ENCODE measurements at regions not wholly inside any gene's neighbourhood (a gene's known extent, or its start where the extent isn't known, plus 50 kb on each side); places are given as distances from the start of the nearest gene placed in this dataset.
"Not testable (repeated sequence)": the region's sequence is repeated elsewhere in the genome, so short reads cannot be mapped to it uniquely, and the experiment has no call there.

- no peak for DNase-seq (ENCODE audit: insufficient read length)
- TF ChIP-seq POLR2AphosphoS5 (IDR thresholded peaks at IDR 0.05; ENCODE audit: low read depth, low read length) (no peak), TAF1 (IDR thresholded peaks at IDR 0.05; ENCODE audit: borderline replicate concordance, low read depth, low read length) (no peak), POLR2A (IDR thresholded peaks at IDR 0.05; ENCODE audit: low read depth, low read length) (no peak)
- no peak for FAIRE-seq
Observed at GRCh38 chr5:179475208-179475751, 75.1 kb upstream of the RUFY1 start.

DNA sequence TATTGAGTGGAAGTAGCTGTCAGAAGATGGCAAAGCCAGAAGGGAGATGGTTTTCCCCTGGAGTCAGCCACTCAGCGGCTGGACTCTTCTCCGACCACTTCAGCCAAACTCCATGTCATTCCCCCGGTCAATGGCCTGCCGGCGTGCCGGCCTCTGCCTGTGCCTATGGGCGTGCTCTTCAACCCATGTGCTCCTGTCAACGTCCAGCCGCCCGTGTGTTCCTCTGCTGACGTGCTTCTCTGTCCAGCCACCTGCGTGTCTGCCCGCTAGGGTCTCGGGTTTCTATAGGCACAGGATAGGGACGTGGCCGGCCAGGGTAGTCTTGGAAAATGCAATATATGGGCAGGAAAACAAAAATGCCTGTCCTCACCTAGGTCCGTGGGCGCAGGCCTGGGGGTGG, 77.7 kb upstream of the RUFY1 start:
- DNase-seq (ENCODE audit: insufficient read length) = no peak
- no peak for TF ChIP-seq POLR2AphosphoS5 (IDR thresholded peaks at IDR 0.05; ENCODE audit: low read depth, low read length)
- no peak for TF ChIP-seq POLR2A (IDR thresholded peaks at IDR 0.05; ENCODE audit: low read depth, low read length)
- no peak for TF ChIP-seq TAF1 (IDR thresholded peaks at IDR 0.05; ENCODE audit: borderline replicate concordance, low read depth, low read length)
- no peak for FAIRE-seq

GRCh38 chr5:179472174-179472573, 78.2 kb upstream of the RUFY1 start:
- FAIRE-seq (no peak), DNase-seq (ENCODE audit: insufficient read length) (no peak)
- TF ChIP-seq POLR2A (IDR thresholded peaks at IDR 0.05; ENCODE audit: low read depth, low read length) (no peak), TAF1 (IDR thresholded peaks at IDR 0.05; ENCODE audit: borderline replicate concordance, low read depth, low read length) (no peak), POLR2AphosphoS5 (IDR thresholded peaks at IDR 0.05; ENCODE audit: low read depth, low read length) (no peak)

GRCh38 chr5:179470201-179470600, 80.2 kb upstream of the RUFY1 start:
- no peak for TF ChIP-seq TAF1 (IDR thresholded peaks at IDR 0.05; ENCODE audit: borderline replicate concordance, low read depth, low read length)
- no peak for TF ChIP-seq POLR2AphosphoS5 (IDR thresholded peaks at IDR 0.05; ENCODE audit: low read depth, low read length)
- TF ChIP-seq POLR2A (IDR thresholded peaks at IDR 0.05; ENCODE audit: low read depth, low read length) = no peak
- FAIRE-seq (no peak), DNase-seq (ENCODE audit: insufficient read length) (no peak)

GRCh38 chr5:179468696-179469095, 81.7 kb upstream of the RUFY1 start:
- DNase-seq (ENCODE audit: insufficient read length) = no peak
- no peak for TF ChIP-seq POLR2AphosphoS5 (IDR thresholded peaks at IDR 0.05; ENCODE audit: low read depth, low read length)
- TF ChIP-seq POLR2A (IDR thresholded peaks at IDR 0.05; ENCODE audit: low read depth, low read length) = no peak
- no peak for TF ChIP-seq TAF1 (IDR thresholded peaks at IDR 0.05; ENCODE audit: borderline replicate concordance, low read depth, low read length)
- no peak for FAIRE-seq

DNA sequence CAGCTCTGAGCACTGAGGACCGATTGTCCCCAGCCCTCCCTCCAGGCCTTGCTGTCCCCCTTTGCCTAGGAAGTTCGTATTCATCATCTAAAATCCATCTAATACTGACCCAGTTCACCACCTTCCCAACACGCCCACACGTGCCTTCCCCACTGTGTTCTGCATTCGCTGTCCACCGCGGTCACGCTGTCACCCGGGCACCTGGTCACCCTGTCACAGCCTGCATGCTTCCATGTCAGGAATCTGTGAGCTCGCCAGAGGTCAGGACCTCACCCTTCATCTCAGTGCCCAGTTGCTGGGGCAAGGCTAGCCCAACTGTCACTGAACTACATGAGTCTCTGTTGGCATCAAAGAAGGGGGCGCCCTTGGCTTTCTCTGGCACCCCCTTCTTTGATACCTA, 82.9 kb upstream of the RUFY1 start:
- FAIRE-seq = no peak
- no peak for DNase-seq (ENCODE audit: insufficient read length)
- TF ChIP-seq POLR2A (IDR thresholded peaks at IDR 0.05; ENCODE audit: low read depth, low read length) (no peak), TAF1 (IDR thresholded peaks at IDR 0.05; ENCODE audit: borderline replicate concordance, low read depth, low read length) (no peak), POLR2AphosphoS5 (IDR thresholded peaks at IDR 0.05; ENCODE audit: low read depth, low read length) (no peak)

DNA sequence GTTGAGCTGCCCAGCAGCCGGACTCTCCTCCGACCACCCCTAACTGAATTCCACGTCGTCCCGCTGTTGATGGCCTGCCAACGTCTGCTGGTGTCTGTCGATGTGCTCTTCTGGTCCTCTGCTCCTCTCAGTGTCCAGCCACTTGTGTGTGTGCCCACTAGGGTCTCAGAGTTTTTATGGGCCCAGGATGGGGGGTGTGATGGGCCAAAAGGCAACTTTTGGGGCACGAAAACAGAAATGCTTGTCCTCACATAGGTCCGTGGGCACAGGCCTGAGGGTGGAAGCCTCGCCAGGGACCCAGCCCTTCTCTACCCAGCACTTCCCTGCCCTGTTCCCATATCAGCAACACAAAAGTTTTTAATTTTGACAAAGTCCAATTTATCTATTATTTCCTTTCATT, 85.7 kb upstream of the RUFY1 start:
- FAIRE-seq = no peak
- DNase-seq (ENCODE audit: insufficient read length) = no peak
- TF ChIP-seq POLR2A (IDR thresholded peaks at IDR 0.05; ENCODE audit: low read depth, low read length) (no peak), TAF1 (IDR thresholded peaks at IDR 0.05; ENCODE audit: borderline replicate concordance, low read depth, low read length) (no peak), POLR2AphosphoS5 (IDR thresholded peaks at IDR 0.05; ENCODE audit: low read depth, low read length) (no peak)

DNA sequence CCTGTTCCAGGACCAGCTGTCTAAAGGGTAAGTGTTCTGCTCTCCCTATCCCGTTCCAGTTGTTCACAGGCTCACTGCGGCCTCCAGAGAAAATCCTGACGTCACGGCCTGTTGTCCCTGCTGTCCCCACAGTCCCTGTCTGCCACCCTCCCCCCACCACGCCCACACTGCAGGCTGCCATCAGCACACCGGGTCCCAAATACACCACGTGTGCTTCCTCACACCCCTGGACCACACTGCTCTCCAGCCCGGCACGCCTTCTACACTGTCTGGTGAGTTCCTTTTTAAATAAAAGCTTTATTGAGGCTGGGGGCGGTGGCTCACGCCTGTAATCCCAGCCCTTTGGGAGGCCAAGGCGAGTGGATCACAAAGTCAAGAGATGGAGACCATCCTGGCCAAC, 88.3 kb upstream of the RUFY1 start:
- no peak for FAIRE-seq

DNA sequence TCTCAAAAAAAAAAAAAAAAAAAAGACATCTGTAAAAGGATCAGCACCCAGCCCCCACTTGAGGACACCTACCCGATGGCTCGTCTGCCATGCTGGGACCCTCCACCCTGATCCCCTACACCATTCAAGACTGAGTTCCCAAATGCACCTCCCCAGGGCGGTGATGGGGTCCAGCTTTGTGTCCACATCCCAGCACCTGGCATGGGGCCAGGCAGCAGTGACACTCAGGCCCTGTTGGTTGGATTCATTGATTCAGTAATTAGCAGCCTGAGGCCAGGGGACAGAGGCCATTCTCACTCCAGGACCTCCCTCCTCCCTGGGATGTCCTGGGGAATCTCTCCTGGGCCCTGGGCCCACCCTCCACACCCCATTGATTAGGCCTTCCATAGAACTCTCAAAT, 88.8 kb upstream of the RUFY1 start:
- TF ChIP-seq POLR2AphosphoS5 (IDR thresholded peaks at IDR 0.05; ENCODE audit: low read depth, low read length) = no peak
- TF ChIP-seq TAF1 (IDR thresholded peaks at IDR 0.05; ENCODE audit: borderline replicate concordance, low read depth, low read length) = no peak
- TF ChIP-seq POLR2A (IDR thresholded peaks at IDR 0.05; ENCODE audit: low read depth, low read length) = no peak
- DNase-seq (ENCODE audit: insufficient read length) (no peak), FAIRE-seq (no peak)

More for the DNA sequence above, 88.3 kb upstream of the RUFY1 start:
- no peak for TF ChIP-seq POLR2AphosphoS5 (IDR thresholded peaks at IDR 0.05; ENCODE audit: low read depth, low read length)
- no peak for TF ChIP-seq TAF1 (IDR thresholded peaks at IDR 0.05; ENCODE audit: borderline replicate concordance, low read depth, low read length)
- no peak for TF ChIP-seq POLR2A (IDR thresholded peaks at IDR 0.05; ENCODE audit: low read depth, low read length)
- no peak for DNase-seq (ENCODE audit: insufficient read length)

GRCh38 chr5:179459771-179460170, 90.6 kb upstream of the RUFY1 start:
- FAIRE-seq = no peak
- no peak for DNase-seq (ENCODE audit: insufficient read length)

GRCh38 chr5:179457612-179458011, 92.7 kb upstream of the RUFY1 start:
- no peak for FAIRE-seq
- TF ChIP-seq POLR2AphosphoS5 (IDR thresholded peaks at IDR 0.05; ENCODE audit: low read depth, low read length) (no peak), TAF1 (IDR thresholded peaks at IDR 0.05; ENCODE audit: borderline replicate concordance, low read depth, low read length) (no peak), POLR2A (IDR thresholded peaks at IDR 0.05; ENCODE audit: low read depth, low read length) (no peak)

More at GRCh38 chr5:179459771-179460170, 90.6 kb upstream of the RUFY1 start:
- TF ChIP-seq POLR2A (IDR thresholded peaks at IDR 0.05; ENCODE audit: low read depth, low read length) (no peak), POLR2AphosphoS5 (IDR thresholded peaks at IDR 0.05; ENCODE audit: low read depth, low read length) (no peak), TAF1 (IDR thresholded peaks at IDR 0.05; ENCODE audit: borderline replicate concordance, low read depth, low read length) (no peak)

DNA sequence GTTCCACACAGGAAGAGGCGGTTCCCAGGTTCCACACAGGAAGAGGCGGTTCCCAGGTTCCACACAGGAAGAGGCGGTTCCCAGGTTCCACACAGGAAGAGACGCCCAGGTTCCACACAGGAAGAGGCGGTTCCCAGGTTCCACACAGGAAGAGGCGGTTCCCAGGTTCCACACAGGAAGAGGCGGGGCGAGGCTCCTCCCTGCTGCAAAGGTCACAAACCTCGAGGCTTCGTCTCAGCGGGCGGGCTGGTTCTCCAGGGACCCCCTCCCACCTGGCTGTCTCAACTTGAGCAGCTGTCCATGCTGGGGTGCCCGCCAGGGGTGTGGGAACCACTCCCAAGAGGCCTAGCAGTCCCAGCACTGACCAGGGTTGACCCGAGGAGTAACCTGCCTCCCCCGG, 94.3 kb upstream of the RUFY1 start:
- not testable (repeated sequence) for DNase-seq (ENCODE audit: insufficient read length); FAIRE-seq

More at GRCh38 chr5:179457612-179458011, 92.7 kb upstream of the RUFY1 start:
- DNase-seq (ENCODE audit: insufficient read length) = no peak

DNA sequence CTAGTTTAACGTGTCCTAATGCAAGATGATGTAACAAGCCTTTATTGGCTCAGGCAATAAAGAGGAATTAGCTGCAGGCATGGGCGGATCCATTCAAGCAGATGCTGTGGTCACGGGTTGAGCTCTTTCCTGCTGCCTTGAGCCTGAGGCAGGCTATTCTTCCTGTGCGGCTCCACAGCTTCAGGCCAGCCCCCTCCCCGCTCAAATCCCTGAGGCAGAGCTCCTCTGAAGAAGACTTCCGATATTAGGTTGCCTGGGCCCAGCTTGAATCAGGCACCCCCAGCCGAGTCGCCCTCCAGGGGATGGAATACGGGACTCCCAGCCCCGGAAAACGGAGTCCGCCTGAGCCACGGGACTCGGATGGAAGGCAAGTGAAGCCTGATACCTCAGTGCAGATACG, 95.0 kb upstream of the RUFY1 start:
- DNase-seq (ENCODE audit: insufficient read length) (no peak), FAIRE-seq (no peak)
- TF ChIP-seq TAF1 (IDR thresholded peaks at IDR 0.05; ENCODE audit: borderline replicate concordance, low read depth, low read length) = no peak
